GM18507 (cell line): ENCODE measurements at regions not wholly inside any gene's neighbourhood (a gene's known extent, or its start where the extent isn't known, plus 50 kb on each side); places are given as distances from the start of the nearest gene placed in this dataset.
"Not testable (repeated sequence)": the region's sequence is repeated elsewhere in the genome, so short reads cannot be mapped to it uniquely, and the experiment has no call there.

ENCODE experiments used
- DNase-seq: peaks from one replicate; pipeline ENCODE4 v3.0.0; 2011; ENCODE audit warnings: low read depth; ENCODE audit not compliant: insufficient read length; ENCODE audit errors: extremely low spot score
- FAIRE-seq: peaks from 2 replicates; lab custom pipeline; 2011; peaks lifted over from hg19 to GRCh38; lab: Jason Lieb, UNC

GRCh38 chr12:46556105-46556559 lies 183.6 kb upstream of the SLC38A2 start:
- no peak for DNase-seq
- no peak for FAIRE-seq

GRCh38 chr12:46555406-46555852 lies 182.9 kb upstream of the SLC38A2 start:
- DNase-seq (no peak), FAIRE-seq (no peak)

GRCh38 chr12:46554460-46554859 lies 181.9 kb upstream of the SLC38A2 start:
- DNase-seq: no peak
- no peak for FAIRE-seq

GRCh38 chr12:46553911-46554310 lies 181.3 kb upstream of the SLC38A2 start:
- DNase-seq (no peak), FAIRE-seq (no peak)

GRCh38 chr12:46553266-46553665 lies 180.7 kb upstream of the SLC38A2 start:
- FAIRE-seq: no peak

GRCh38 chr12:46550266-46550879 lies 177.8 kb upstream of the SLC38A2 start:
- FAIRE-seq (no peak), DNase-seq (no peak)

More at GRCh38 chr12:46553266-46553665, 180.7 kb upstream of the SLC38A2 start:
- DNase-seq: no peak

GRCh38 chr12:46549527-46550265 lies 177.1 kb upstream of the SLC38A2 start:
- DNase-seq (no peak), FAIRE-seq (no peak)

- DNase-seq: no peak
- FAIRE-seq: no peak
These were observed 176.1 kb upstream of the SLC38A2 start for GRCh38 chr12:46548605-46549071.

GRCh38 chr12:46547421-46548354 lies 175.1 kb upstream of the SLC38A2 start:
- no peak for FAIRE-seq
- no peak for DNase-seq

GRCh38 chr12:46546634-46547273 lies 174.2 kb upstream of the SLC38A2 start:
- FAIRE-seq (peak; percentile 9), DNase-seq (peak; percentile 5)

GRCh38 chr12:46543378-46543795 lies 170.8 kb upstream of the SLC38A2 start:
- DNase-seq, FAIRE-seq: not testable (repeated sequence)

- no peak for FAIRE-seq
These were observed 166.4 kb upstream of the SLC38A2 start for GRCh38 chr12:46538976-46539375.

GRCh38 chr12:46537387-46537955 lies 164.9 kb upstream of the SLC38A2 start:
- FAIRE-seq (no peak), DNase-seq (no peak)

More at GRCh38 chr12:46538976-46539375, 166.4 kb upstream of the SLC38A2 start:
- no peak for DNase-seq

GRCh38 chr12:46536316-46536715 lies 163.7 kb upstream of the SLC38A2 start:
- not testable (repeated sequence) for DNase-seq, FAIRE-seq

- DNase-seq (no peak), FAIRE-seq (no peak)
These were observed 163.3 kb upstream of the SLC38A2 start for GRCh38 chr12:46535907-46536306.

GRCh38 chr12:46535376-46535775 lies 162.8 kb upstream of the SLC38A2 start:
- no peak for FAIRE-seq
- no peak for DNase-seq

GRCh38 chr12:46534327-46534840 lies 161.8 kb upstream of the SLC38A2 start:
- DNase-seq: no peak
- no peak for FAIRE-seq

GRCh38 chr12:46533723-46534122 lies 161.2 kb upstream of the SLC38A2 start:
- no peak for FAIRE-seq
- DNase-seq: no peak

GRCh38 chr12:46531804-46532203 lies 159.2 kb upstream of the SLC38A2 start:
- DNase-seq (no peak), FAIRE-seq (no peak)
